H1 (cell line): ENCODE measurements at regions not wholly inside any gene's neighbourhood (a gene's known extent, or its start where the extent isn't known, plus 50 kb on each side); places are given as distances from the start of the nearest gene placed in this dataset.

Experiments
- CEBPB ChIP-seq: IDR thresholded peaks from 2 replicates; pipeline ENCODE4 v1.6.1; 2012; ENCODE audit warnings: low read depth, low read length
- EP300 ChIP-seq, 2 experiments: IDR thresholded peaks; 1 replicate in 1 of 2; 2 replicates in 1 of 2; pipeline ENCODE4 v1.6.1; 2011 to 2012; ENCODE audit warnings: low read depth in 2 of 2, low read length in 2 of 2, mild to moderate bottlenecking in 2 of 2, borderline replicate concordance in 1 of 2, inconsistent platforms in 1 of 2, moderate library complexity in 1 of 2
- JUN ChIP-seq: IDR thresholded peaks from 2 replicates; pipeline ENCODE4 v1.6.1; 2011; ENCODE audit warnings: low read depth, mild to moderate bottlenecking, improper control_type of control experiment, low read length
- RAD21 ChIP-seq, 2 experiments: IDR thresholded peaks in 1 of 2; conservative IDR thresholded peaks in 1 of 2; 2 replicates each; pipeline ENCODE4 v1.6.1; 2011; ENCODE audit warnings: low read depth in 2 of 2, low read length in 2 of 2, improper control_type of control experiment in 1 of 2, inconsistent platforms in 1 of 2, mild to moderate bottlenecking in 1 of 2, moderate library complexity in 1 of 2

- TF ChIP-seq CEBPB, result no peak
- TF ChIP-seq EP300 (IDR thresholded peaks at IDR 0.05; ENCODE audit: borderline replicate concordance in 1 of 2, low read depth in 2 of 2, low read length in 2 of 2), result no peak
- no peak for TF ChIP-seq RAD21 (IDR thresholded peaks at IDR 0.05 in 1 of 2, conservative IDR thresholded peaks at IDR 0.05 in 1 of 2; ENCODE audit: low read depth in 2 of 2, low read length in 2 of 2)
- TF ChIP-seq JUN, result no peak
These were observed 983.1 kb downstream of the FLRT2 start (continued) for GRCh38 chr14:86513056-86513455.
